GM23338 (cell line): ENCODE measurements at regions not wholly inside any gene's neighbourhood (a gene's known extent, or its start where the extent isn't known, plus 50 kb on each side); places are given as distances from the start of the nearest gene placed in this dataset.
A peak's percentile ranks its signal among the peaks of the same experiment; 100 is the strongest.

Source experiments
- ATAC-seq: fragments of 200-7000 bp; cut with Tn5 transposase; 3 replicates; pipeline ENCODE4 v1.9.1; 2020
- DNase-seq: peaks from one replicate; pipeline ENCODE4 v3.0.0-alpha.2; 2015; ENCODE audit warnings: low spot score
- H2AFZ ChIP-seq: fragments of 200-600 bp; sonication (generic); 2 replicates; pipeline ENCODE4 v1.8.0; 2016; ENCODE audit warnings: antibody characterized with exemption, mild to moderate bottlenecking, moderate library complexity
- H3F3A ChIP-seq: fragments of 200-600 bp; sonication (generic); replicated peaks from 2 replicates; pipeline ENCODE4 v1.8.0; 2017; ENCODE audit warnings: antibody characterized with exemption, mixed run types, low read depth
- H3K27ac ChIP-seq: fragments of 200-600 bp; sonication (generic); 2 replicates; pipeline ENCODE4 v1.6.1; 2016; ENCODE audit warnings: low read depth
- H3K27me3 ChIP-seq: fragments of 200-600 bp; sonication (generic); 2 replicates; pipeline ENCODE4 v1.8.0; 2016; ENCODE audit warnings: mild to moderate bottlenecking, mixed run types, moderate library complexity; ENCODE audit not compliant: insufficient read depth
- H3K36me3 ChIP-seq: fragments of 200-600 bp; sonication (generic); 2 replicates; pipeline ENCODE4 v1.8.0; 2016; ENCODE audit warnings: mild to moderate bottlenecking; ENCODE audit not compliant: insufficient read depth
- H3K4me1 ChIP-seq: fragments of 200-600 bp; sonication (generic); 2 replicates; pipeline ENCODE4 v1.8.0; 2016; ENCODE audit warnings: mild to moderate bottlenecking, moderate library complexity; ENCODE audit not compliant: insufficient read depth
- H3K4me2 ChIP-seq: fragments of 200-600 bp; sonication (generic); 2 replicates; pipeline ENCODE4 v1.7.1; 2017; ENCODE audit warnings: mixed run types
- H3K4me3 ChIP-seq: fragments of 200-600 bp; sonication (generic); 2 replicates; pipeline ENCODE4 v1.6.1; 2016; ENCODE audit warnings: mixed run types
- H3K79me2 ChIP-seq: fragments of 200-600 bp; sonication (generic); replicated peaks from 2 replicates; pipeline ENCODE4 v1.8.0; 2017; ENCODE audit warnings: mild to moderate bottlenecking; ENCODE audit not compliant: insufficient read depth
- H3K9me2 ChIP-seq: fragments of 200-600 bp; sonication (generic); 2 replicates; pipeline ENCODE4 v1.8.0; 2017; ENCODE audit not compliant: insufficient read depth
- H4K20me1 ChIP-seq: fragments of 200-600 bp; sonication (generic); replicated peaks from 2 replicates; pipeline ENCODE4 v1.8.0; 2017; ENCODE audit warnings: mild to moderate bottlenecking; ENCODE audit not compliant: insufficient read depth
- H3K27ac Mint-ChIP-seq: 2 replicates; pipeline ENCODE4 v1.8.0; 2020; ENCODE audit warnings: inconsistent platforms, mild to moderate bottlenecking, moderate library complexity, mixed read lengths
- H3K27me3 Mint-ChIP-seq: 3 replicates; pipeline ENCODE4 v1.8.0; 2022; ENCODE audit warnings: low read depth, mild to moderate bottlenecking, moderate library complexity, mixed read lengths, inconsistent platforms; ENCODE audit not compliant: insufficient read depth, poor library complexity
- H3K36me3 Mint-ChIP-seq: 3 replicates; pipeline ENCODE4 v1.8.0; 2021; ENCODE audit warnings: low read depth, mild to moderate bottlenecking, inconsistent platforms, moderate library complexity, mixed read lengths
- H3K4me1 Mint-ChIP-seq: 3 replicates; pipeline ENCODE4 v1.8.0; 2020; ENCODE audit warnings: mild to moderate bottlenecking, inconsistent platforms, mixed read lengths
- H3K4me3 Mint-ChIP-seq: 3 replicates; pipeline ENCODE4 v1.8.0; 2021; ENCODE audit warnings: moderate library complexity, mild to moderate bottlenecking, inconsistent platforms, mixed read lengths
- H3K9me3 Mint-ChIP-seq: 3 replicates; pipeline ENCODE4 v1.8.0; 2020; ENCODE audit warnings: moderate library complexity, mild to moderate bottlenecking, inconsistent platforms, mixed read lengths
- CREB1 ChIP-seq: fragments of 250-450 bp; sonication (Bioruptor Pico); IDR thresholded peaks from 2 replicates; pipeline ENCODE4 v1.5.0; 2020; ENCODE audit warnings: low read depth, mild to moderate bottlenecking, moderate library complexity
- CTCF ChIP-seq, 2 experiments: fragments of 200-600 bp in 1 of 2; sonication (generic) in 1 of 2; conservative IDR thresholded peaks; 2 replicates each; pipeline versions ENCODE4 v1.5.1 to v1.6.1; 2016 to 2017; ENCODE audit warnings: antibody characterized with exemption in 2 of 2, low read depth in 2 of 2, mild to moderate bottlenecking in 2 of 2, moderate library complexity in 1 of 2
- ETS1 ChIP-seq: IDR thresholded peaks from 2 replicates; pipeline ENCODE4 v1.6.1; 2016; ENCODE audit warnings: antibody characterized with exemption
- EZH2 ChIP-seq: fragments of 200-600 bp; sonication (generic); IDR thresholded peaks from one replicate; pipeline ENCODE4 v1.8.0; 2017; ENCODE audit warnings: antibody characterized with exemption, mild to moderate bottlenecking, low read depth; ENCODE audit not compliant: unreplicated experiment
- EZH2phosphoT487 ChIP-seq: fragments of 200-600 bp; sonication (generic); IDR thresholded peaks from one replicate; pipeline ENCODE4 v1.8.1; 2018; ENCODE audit warnings: antibody characterized with exemption; ENCODE audit not compliant: unreplicated experiment
- JUNB ChIP-seq: IDR thresholded peaks from one replicate; pipeline ENCODE4 v1.6.1; 2016; ENCODE audit warnings: antibody characterized with exemption; ENCODE audit not compliant: unreplicated experiment
- NANOG ChIP-seq: IDR thresholded peaks from 2 replicates; pipeline ENCODE4 v1.6.1; 2016; ENCODE audit warnings: antibody characterized with exemption, borderline replicate concordance
- POLR2AphosphoS5 ChIP-seq: IDR thresholded peaks from 2 replicates; pipeline ENCODE4 v1.6.1; 2016; ENCODE audit warnings: antibody characterized with exemption, low read depth
- REST ChIP-seq: IDR thresholded peaks from one replicate; pipeline ENCODE4 v1.6.1; 2018; ENCODE audit warnings: antibody characterized with exemption; ENCODE audit not compliant: unreplicated experiment
- STAT1 ChIP-seq: IDR thresholded peaks from one replicate; pipeline ENCODE4 v1.6.1; 2016; ENCODE audit warnings: antibody characterized with exemption; ENCODE audit not compliant: unreplicated experiment
- ZNF114 ChIP-seq: fragments of 250-450 bp; sonication (Bioruptor Pico); IDR thresholded peaks from 2 replicates; pipeline ENCODE4 v1.5.0; 2020; ENCODE audit warnings: mild to moderate bottlenecking, moderate library complexity
- ZNF331 ChIP-seq: fragments of 250-450 bp; sonication (Bioruptor Pico); IDR thresholded peaks from 2 replicates; pipeline ENCODE4 v1.5.0; 2020; ENCODE audit warnings: low read depth, mild to moderate bottlenecking, moderate library complexity
- ZNF462 ChIP-seq: fragments of 250-450 bp; sonication (Bioruptor Pico); IDR thresholded peaks from 2 replicates; pipeline ENCODE4 v1.5.0; 2020; ENCODE audit warnings: mild to moderate bottlenecking, moderate library complexity

- Mint-ChIP-seq H3K4me1 (peaks cover 13% of the 10 kb centered on the region; the same call in 2 of the 3 replicates), H3K9me3 (no peaks in the 10 kb centered on the region), H3K36me3 (no peaks in the 10 kb centered on the region; the same call in 2 of the 3 replicates), H3K27ac (peak overlapping the region; percentile 79), H3K27me3 (no peaks in the 10 kb centered on the region), H3K4me3 (no peak overlapping the region)
- no peak overlapping the region for H3K27ac ChIP-seq
- no peaks in the 10 kb centered on the region for H3K36me3 ChIP-seq
- TF ChIP-seq POLR2AphosphoS5: no peak
- no peak for TF ChIP-seq EZH2
- no peak for TF ChIP-seq ZNF462 (CRISPR knock-in tag)
- no peak for TF ChIP-seq ZNF331 (CRISPR knock-in tag)
- TF ChIP-seq ZNF114 (CRISPR knock-in tag): no peak
- no peak for TF ChIP-seq CREB1 (CRISPR knock-in tag)
- no peak for TF ChIP-seq ETS1
- no peak for TF ChIP-seq STAT1
- TF ChIP-seq JUNB: no peak
- TF ChIP-seq EZH2phosphoT487: no peak
- no peak for TF ChIP-seq NANOG
- TF ChIP-seq REST: no peak
- no peak for TF ChIP-seq CTCF (conservative IDR thresholded peaks at IDR 0.05; ENCODE audit: low read depth in 2 of 2)
- no peak overlapping the region for H2AFZ ChIP-seq
- no peaks in the 10 kb centered on the region for H4K20me1 ChIP-seq
- no peaks in the 10 kb centered on the region for H3K9me2 ChIP-seq
- H3K4me3 ChIP-seq: no peak overlapping the region
- H3K27me3 ChIP-seq: no peaks in the 10 kb centered on the region
- no peaks in the 10 kb centered on the region for H3K79me2 ChIP-seq
- DNase-seq: no peak
- H3K4me2 ChIP-seq: no peak overlapping the region
- no peak for ATAC-seq
- H3K4me1 ChIP-seq: no peaks in the 10 kb centered on the region
- H3F3A ChIP-seq: no peaks in the 10 kb centered on the region
Measured at GRCh38 chr6:139871165-139871710, 496.8 kb upstream of the CITED2 start.
